Fibroblast of villous mesenchyme (primary cell): ENCODE measurements at regions not wholly inside any gene's neighbourhood (a gene's known extent, or its start where the extent isn't known, plus 50 kb on each side); places are given as distances from the start of the nearest gene placed in this dataset.

Experiments used
- DNase-seq: peaks from one replicate; pipeline ENCODE4 v3.0.0-alpha.2; 2010; ENCODE audit warnings: low read depth
- H3K4me3 ChIP-seq: 2 replicates; pipeline ENCODE4 v1.5.1; 2011; ENCODE audit warnings: low read depth, mild to moderate bottlenecking, low read length
- CTCF ChIP-seq: IDR thresholded peaks from 2 replicates; pipeline ENCODE4 v1.5.1; 2012; ENCODE audit warnings: low read depth, mild to moderate bottlenecking, low read length; ENCODE audit not compliant: insufficient read depth

- no peak for DNase-seq
- no peak for TF ChIP-seq CTCF
- H3K4me3 ChIP-seq, result no peak overlapping the region
These were observed 436.1 kb upstream of the ADAMTS16 start for GRCh38 chr5:4703931-4704458.

- H3K4me3 ChIP-seq, result no peak overlapping the region
- no peak for DNase-seq
- no peak for TF ChIP-seq CTCF
These were observed 435.2 kb upstream of the ADAMTS16 start for GRCh38 chr5:4704951-4705350.

GRCh38 chr5:4716781-4717180 lies 423.3 kb upstream of the ADAMTS16 start:
- DNase-seq, result no peak
- no peak for TF ChIP-seq CTCF
- no peak overlapping the region for H3K4me3 ChIP-seq

GRCh38 chr5:4717446-4717845 lies 422.7 kb upstream of the ADAMTS16 start:
- no peak overlapping the region for H3K4me3 ChIP-seq
- DNase-seq, result no peak
- TF ChIP-seq CTCF, result no peak

GRCh38 chr5:4720831-4721230 lies 419.3 kb upstream of the ADAMTS16 start:
- no peak overlapping the region for H3K4me3 ChIP-seq
- DNase-seq, result no peak
- TF ChIP-seq CTCF, result no peak

- no peak for DNase-seq
- TF ChIP-seq CTCF, result no peak
- H3K4me3 ChIP-seq, result no peak overlapping the region
These were observed 417.2 kb upstream of the ADAMTS16 start for GRCh38 chr5:4722886-4723285.

GRCh38 chr5:4725594-4725993 lies 414.5 kb upstream of the ADAMTS16 start:
- DNase-seq, result no peak
- H3K4me3 ChIP-seq, result no peak overlapping the region
- TF ChIP-seq CTCF, result no peak
